ENCODE measurements at regions not wholly inside any gene's neighbourhood (a gene's known extent, or its start where the extent isn't known, plus 50 kb on each side); places are given as distances from the start of the nearest gene placed in this dataset.

- H3K4me1 Mint-ChIP-seq = no peaks in the 10 kb centered on the region
- DNase-seq (ENCODE audit: low spot score in 2 of 2) (no peak), ATAC-seq (replicated peaks; ENCODE audit: extremely low read depth, poor library complexity, severe bottlenecking) (no peak)
- no peak overlapping the region for H3K27ac Mint-ChIP-seq (ENCODE audit: low read depth)
- H3K27me3 Mint-ChIP-seq = no peaks in the 10 kb centered on the region
- H3K4me3 Mint-ChIP-seq = no peak overlapping the region
- H3K36me3 Mint-ChIP-seq (ENCODE audit: insufficient read depth) = no peaks in the 10 kb centered on the region
- peaks cover 19% of the 10 kb centered on the region for H3K9me3 Mint-ChIP-seq
Observed at GRCh38 chr13:83332751-83333150, 549.5 kb downstream of the SLITRK1 start.

DNA sequence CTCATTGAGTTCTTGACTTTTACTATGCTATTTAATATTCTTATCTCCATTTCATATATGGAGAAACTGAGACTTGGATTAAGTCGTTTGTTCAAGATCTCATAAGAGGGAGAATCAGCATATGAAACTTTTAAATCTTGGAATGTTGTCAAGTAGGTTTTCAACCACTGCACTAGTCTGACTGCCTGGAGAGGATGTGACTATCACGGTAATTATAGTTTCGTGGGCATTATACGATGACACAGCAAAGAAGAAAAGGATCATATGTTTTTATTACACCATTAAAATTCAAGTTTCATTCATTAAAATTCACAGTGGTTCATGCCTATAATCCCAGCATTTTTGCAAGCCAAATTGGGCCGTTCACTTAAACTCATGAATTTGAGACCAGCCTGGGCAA is 555.2 kb downstream of the SLITRK1 start:
- Mint-ChIP-seq H3K27me3 (no peaks in the 10 kb centered on the region), H3K27ac (ENCODE audit: low read depth) (no peak overlapping the region), H3K4me3 (no peak overlapping the region), H3K4me1 (no peaks in the 10 kb centered on the region), H3K9me3 (peaks cover 32% of the 10 kb centered on the region), H3K36me3 (ENCODE audit: insufficient read depth) (no peaks in the 10 kb centered on the region)
- ATAC-seq (replicated peaks; ENCODE audit: extremely low read depth, poor library complexity, severe bottlenecking) (no peak), DNase-seq (ENCODE audit: low spot score in 2 of 2) (no peak)

GRCh38 chr13:83325125-83325853 is 557.0 kb downstream of the SLITRK1 start:
- H3K4me1 Mint-ChIP-seq = no peaks in the 10 kb centered on the region
- no peaks in the 10 kb centered on the region for H3K27me3 Mint-ChIP-seq
- no peak overlapping the region for H3K27ac Mint-ChIP-seq (ENCODE audit: low read depth)
- no peak overlapping the region for H3K4me3 Mint-ChIP-seq
- H3K36me3 Mint-ChIP-seq (ENCODE audit: insufficient read depth) = no peaks in the 10 kb centered on the region
- no peak for ATAC-seq (replicated peaks; ENCODE audit: extremely low read depth, poor library complexity, severe bottlenecking)
- DNase-seq (ENCODE audit: low spot score in 2 of 2) = no peak
- H3K9me3 Mint-ChIP-seq = peaks cover 26% of the 10 kb centered on the region

DNA sequence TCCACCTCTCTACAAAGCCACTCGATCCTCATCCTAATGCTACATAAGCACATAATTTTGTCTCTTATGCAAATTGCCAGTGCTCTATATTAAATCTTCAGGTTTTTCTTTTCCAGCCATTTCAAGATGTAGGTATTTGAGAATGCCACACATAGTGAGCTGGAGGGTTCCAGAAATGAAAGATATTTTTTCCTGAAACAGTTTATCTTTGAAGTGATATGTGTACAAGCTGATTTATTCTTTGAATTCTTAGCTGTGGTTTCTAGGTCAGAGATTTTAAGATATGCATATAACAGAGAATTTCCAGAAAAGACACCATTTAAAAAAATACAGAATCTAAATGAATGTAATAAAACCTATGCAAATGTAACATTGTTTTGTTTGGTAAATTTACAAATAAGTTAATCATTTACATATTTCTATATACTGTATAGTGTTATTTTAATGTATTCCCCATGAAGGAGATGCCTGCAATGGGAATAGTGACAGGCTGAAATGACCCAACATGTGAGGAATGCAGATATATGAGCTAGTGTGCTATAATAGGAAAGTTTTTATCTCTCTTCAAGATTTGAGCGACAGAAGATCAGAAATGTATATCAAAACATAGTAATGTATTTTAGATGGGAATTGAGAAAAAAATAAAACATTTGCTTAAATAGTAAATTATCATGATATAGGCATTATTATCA is 570.2 kb downstream of the SLITRK1 start:
- Mint-ChIP-seq H3K4me1 (no peaks in the 10 kb centered on the region), H3K4me3 (no peak overlapping the region), H3K27ac (ENCODE audit: low read depth) (no peak overlapping the region), H3K36me3 (ENCODE audit: insufficient read depth) (no peaks in the 10 kb centered on the region), H3K9me3 (no peaks in the 10 kb centered on the region), H3K27me3 (no peaks in the 10 kb centered on the region)
- DNase-seq (ENCODE audit: low spot score in 2 of 2) = no peak
- no peak for ATAC-seq (replicated peaks; ENCODE audit: extremely low read depth, poor library complexity, severe bottlenecking)

DNA sequence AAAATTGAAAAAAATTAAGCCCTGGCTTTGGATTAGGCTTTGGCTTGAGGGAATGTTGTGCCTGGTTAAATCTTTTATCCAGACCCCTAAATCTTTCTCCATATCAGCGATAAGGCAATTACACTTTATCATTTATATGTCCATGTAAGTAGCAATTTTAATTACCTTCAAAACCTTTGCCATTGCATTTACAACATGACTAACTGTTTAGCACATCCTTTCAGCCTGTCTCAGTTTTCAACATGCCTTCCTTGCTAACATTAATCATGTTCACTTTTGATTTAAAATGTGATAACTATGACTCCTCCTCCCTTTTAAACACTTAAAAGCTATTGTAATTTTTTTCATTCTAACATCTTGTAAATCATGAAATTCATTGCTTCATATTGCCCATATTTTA is 583.7 kb downstream of the SLITRK1 start:
- no peak overlapping the region for H3K4me3 Mint-ChIP-seq
- DNase-seq (ENCODE audit: low spot score in 2 of 2) (no peak), ATAC-seq (replicated peaks; ENCODE audit: extremely low read depth, poor library complexity, severe bottlenecking) (no peak)
- peaks cover 6% of the 10 kb centered on the region for H3K9me3 Mint-ChIP-seq
- no peaks in the 10 kb centered on the region for H3K27me3 Mint-ChIP-seq
- no peak overlapping the region for H3K27ac Mint-ChIP-seq (ENCODE audit: low read depth)
- no peaks in the 10 kb centered on the region for H3K36me3 Mint-ChIP-seq (ENCODE audit: insufficient read depth)
- H3K4me1 Mint-ChIP-seq = no peaks in the 10 kb centered on the region

GRCh38 chr13:83297586-83298290 is 584.5 kb downstream of the SLITRK1 start:
- Mint-ChIP-seq H3K4me3 (no peak overlapping the region), H3K9me3 (peaks cover 6% of the 10 kb centered on the region), H3K27me3 (no peaks in the 10 kb centered on the region), H3K27ac (ENCODE audit: low read depth) (no peak overlapping the region), H3K4me1 (no peaks in the 10 kb centered on the region), H3K36me3 (ENCODE audit: insufficient read depth) (no peaks in the 10 kb centered on the region)
- DNase-seq (ENCODE audit: low spot score in 2 of 2) = no peak
- no peak for ATAC-seq (replicated peaks; ENCODE audit: extremely low read depth, poor library complexity, severe bottlenecking)

GRCh38 chr13:83295686-83296085 is 586.6 kb downstream of the SLITRK1 start:
- Mint-ChIP-seq H3K27ac (ENCODE audit: low read depth) (no peak overlapping the region), H3K4me1 (no peaks in the 10 kb centered on the region), H3K9me3 (peaks cover 5% of the 10 kb centered on the region), H3K27me3 (no peaks in the 10 kb centered on the region), H3K36me3 (ENCODE audit: insufficient read depth) (no peaks in the 10 kb centered on the region), H3K4me3 (no peak overlapping the region)
- ATAC-seq (replicated peaks; ENCODE audit: extremely low read depth, poor library complexity, severe bottlenecking) = no peak
- no peak for DNase-seq (ENCODE audit: low spot score in 2 of 2)

DNA sequence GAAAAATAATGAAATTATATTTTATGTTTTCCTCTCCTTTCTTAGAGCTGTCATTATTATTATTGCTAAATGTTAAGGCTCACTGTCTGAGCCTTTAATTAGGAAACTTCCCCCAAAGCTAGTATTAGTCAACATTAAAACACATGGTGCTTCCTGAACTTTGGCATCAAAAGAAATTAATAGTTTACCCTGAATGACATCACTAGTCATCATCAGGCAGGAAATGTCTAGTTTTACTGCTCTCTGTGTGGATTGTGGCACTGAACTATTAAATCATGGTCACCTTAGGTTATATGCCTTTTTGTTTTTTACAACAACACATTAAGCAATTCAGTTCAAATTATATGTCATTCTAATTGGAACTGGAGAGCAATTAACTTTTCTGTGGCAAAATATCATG is 595.5 kb downstream of the SLITRK1 start:
- Mint-ChIP-seq H3K27ac (ENCODE audit: low read depth) (no peak overlapping the region), H3K9me3 (peaks cover 7% of the 10 kb centered on the region), H3K27me3 (no peaks in the 10 kb centered on the region), H3K36me3 (ENCODE audit: insufficient read depth) (no peaks in the 10 kb centered on the region), H3K4me3 (no peak overlapping the region), H3K4me1 (no peaks in the 10 kb centered on the region)
- DNase-seq (ENCODE audit: low spot score in 2 of 2) = no peak
- no peak for ATAC-seq (replicated peaks; ENCODE audit: extremely low read depth, poor library complexity, severe bottlenecking)

- ATAC-seq (replicated peaks; ENCODE audit: extremely low read depth, poor library complexity, severe bottlenecking) (no peak), DNase-seq (ENCODE audit: low spot score in 2 of 2) (no peak)
- no peaks in the 10 kb centered on the region for H3K4me1 Mint-ChIP-seq
- no peak overlapping the region for H3K4me3 Mint-ChIP-seq
- no peak overlapping the region for H3K27ac Mint-ChIP-seq (ENCODE audit: low read depth)
- peaks cover 12% of the 10 kb centered on the region for H3K9me3 Mint-ChIP-seq
- no peaks in the 10 kb centered on the region for H3K27me3 Mint-ChIP-seq
- H3K36me3 Mint-ChIP-seq (ENCODE audit: insufficient read depth) = no peaks in the 10 kb centered on the region
Observed at GRCh38 chr13:83281654-83282053, 600.6 kb downstream of the SLITRK1 start.

DNA sequence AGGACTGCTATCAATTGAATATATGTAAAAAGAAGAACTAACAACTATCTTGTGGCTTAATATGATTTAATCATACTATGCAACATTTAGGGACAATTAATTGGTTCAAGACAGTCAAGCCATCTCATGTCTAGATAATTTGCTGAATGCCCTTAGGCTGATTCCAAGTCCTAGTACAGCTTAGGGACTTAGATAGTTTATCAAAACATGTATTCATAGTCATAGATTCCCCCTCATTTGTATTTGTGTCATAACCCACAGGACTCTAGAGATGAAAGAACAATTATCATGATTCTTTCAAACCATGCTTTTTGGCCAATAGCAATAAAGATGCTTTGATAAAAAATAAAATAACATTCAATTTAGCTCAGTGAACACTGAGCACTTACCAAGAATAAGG is 607.6 kb downstream of the SLITRK1 start:
- ATAC-seq (replicated peaks; ENCODE audit: extremely low read depth, poor library complexity, severe bottlenecking) (no peak), DNase-seq (ENCODE audit: low spot score in 2 of 2) (no peak)
- Mint-ChIP-seq H3K27ac (ENCODE audit: low read depth) (no peak overlapping the region), H3K4me3 (no peak overlapping the region), H3K4me1 (no peaks in the 10 kb centered on the region), H3K9me3 (peaks cover 5% of the 10 kb centered on the region), H3K27me3 (no peaks in the 10 kb centered on the region), H3K36me3 (ENCODE audit: insufficient read depth) (no peaks in the 10 kb centered on the region)

GRCh38 chr13:83272652-83273240 is 609.5 kb downstream of the SLITRK1 start:
- no peak for ATAC-seq (replicated peaks; ENCODE audit: extremely low read depth, poor library complexity, severe bottlenecking)
- Mint-ChIP-seq H3K4me3 (no peak overlapping the region), H3K27me3 (no peaks in the 10 kb centered on the region), H3K27ac (ENCODE audit: low read depth) (no peak overlapping the region), H3K36me3 (ENCODE audit: insufficient read depth) (no peaks in the 10 kb centered on the region), H3K4me1 (no peaks in the 10 kb centered on the region), H3K9me3 (peaks cover 5% of the 10 kb centered on the region)
- DNase-seq (ENCODE audit: low spot score in 2 of 2) = no peak

DNA sequence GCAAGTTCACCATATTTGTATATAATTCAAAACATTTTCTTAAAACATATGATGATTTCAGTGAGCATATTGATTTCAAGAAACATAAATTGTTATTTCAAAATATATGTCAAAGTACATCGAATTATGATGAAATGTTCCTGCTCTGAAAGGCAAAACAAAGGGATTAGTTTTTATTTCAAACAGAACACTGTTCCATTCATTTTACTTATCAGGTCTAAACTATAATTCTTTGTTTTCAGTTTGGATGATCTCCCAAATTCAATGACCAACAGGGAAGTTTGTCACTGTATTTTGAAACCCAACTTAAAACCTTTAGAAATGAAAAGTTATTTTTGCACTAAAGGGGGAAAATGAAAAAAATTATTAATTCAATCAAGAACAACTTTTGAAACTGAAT is 610.2 kb downstream of the SLITRK1 start:
- no peaks in the 10 kb centered on the region for H3K27me3 Mint-ChIP-seq
- H3K36me3 Mint-ChIP-seq (ENCODE audit: insufficient read depth) = no peaks in the 10 kb centered on the region
- no peak for DNase-seq (ENCODE audit: low spot score in 2 of 2)
- ATAC-seq (replicated peaks; ENCODE audit: extremely low read depth, poor library complexity, severe bottlenecking) = no peak
- H3K4me1 Mint-ChIP-seq = no peaks in the 10 kb centered on the region
- no peak overlapping the region for H3K4me3 Mint-ChIP-seq
- H3K9me3 Mint-ChIP-seq = peaks cover 5% of the 10 kb centered on the region
- no peak overlapping the region for H3K27ac Mint-ChIP-seq (ENCODE audit: low read depth)
